Adrenal gland (tissue), 9 donors: ENCODE measurements at regions not wholly inside any gene's neighbourhood (a gene's known extent, or its start where the extent isn't known, plus 50 kb on each side); places are given as distances from the start of the nearest gene placed in this dataset.

ENCODE experiments used
- DNase-seq, 7 donors: peaks; one replicate each; pipeline ENCODE4 v3.0.0-alpha.2; 2019 to 2020
- H3K27ac ChIP-seq, 5 donors: fragments of 200-600 bp; sonication (generic) in 4 of 5; 1 replicate in 3 of 5; 2 replicates in 2 of 5; pipeline versions ENCODE4 v1.5.1 to v1.8.0; 2016 to 2020; ENCODE audit warnings: mild to moderate bottlenecking in 1 of 5
- H3K27me3 ChIP-seq: fragments of 200-600 bp; 2 replicates; pipeline ENCODE4 v1.8.0; 2021
- H3K36me3 ChIP-seq, 2 donors: fragments of 200-600 bp; replicated peaks in 1 of 2; 1 replicate in 1 of 2; 2 replicates in 1 of 2; pipeline versions ENCODE4 v1.5.1 to v1.8.0; 2018 to 2022
- H3K4me1 ChIP-seq, 2 donors: fragments of 200-600 bp; replicated peaks in 1 of 2; 1 replicate in 1 of 2; 2 replicates in 1 of 2; pipeline versions ENCODE4 v1.5.1 to v1.8.0; 2018 to 2021
- H3K4me3 ChIP-seq, 4 donors: fragments of 200-600 bp; sonication (generic) in 3 of 4; one replicate each; pipeline ENCODE4 v1.5.1; 2016 to 2018
- H3K9me3 ChIP-seq, 3 donors: fragments of 200-600 bp; sonication (generic) in 1 of 3; replicated peaks in 1 of 3; 1 replicate in 2 of 3; 2 replicates in 1 of 3; pipeline versions ENCODE4 v1.5.1 to v1.8.0; 2016 to 2021
- CTCF ChIP-seq, 6 experiments: fragments of 450-650 bp in 4 of 6; fragments of 200-600 bp in 2 of 6; sonication (generic) in 1 of 6; IDR thresholded peaks; 1 replicate in 5 of 6; 2 replicates in 1 of 6; pipeline versions ENCODE4 v1.5.1 to v1.8.0; 2016 to 2021; ENCODE audit warnings: antibody characterized with exemption in 6 of 6, mild to moderate bottlenecking in 2 of 6, moderate library complexity in 1 of 6
- POLR2A ChIP-seq, 2 donors: fragments of 450-650 bp; IDR thresholded peaks; one replicate each; pipeline ENCODE4 v1.6.1; 2017; ENCODE audit warnings: antibody characterized with exemption in 2 of 2, mild to moderate bottlenecking in 2 of 2, moderate library complexity in 1 of 2
- WGBS, 4 donors: extraction: QIAGEN DNeasy Blood & Tissue Kit in 2 of 4; methylation state at CpG; one replicate each; pipeline versions ENCODE4 v1.1.5 to v1.1.7; 2013 to 2017; 5-methylcytosine and 5-hydroxymethylcytosine counted together
- intact Hi-C, 2 donors: fragments of 100-400 bp; cut with DNase I; formaldehyde crosslinking; loops; one replicate each; pipeline versions ENCODE4 v1.14.1 to v1.15.0; 2022 to 2023
- donor health status: healthy with polysubstance abuse.
- donor health status: Bipolar disorder and iron deficiency.
- donor health status: DM: yes; HTN: yes; CAD: no.
- donor health status: DM: no; HTN: no; CAD: no.
- donor health status: DM: no; HTN: no; CAD: no.

GRCh38 chr1:118773656-118774055, 214.5 kb downstream of the TBX15 start:
- WGBS, 4 donors = 70 to 79% (median 76%) methylated on average over 1 of the region's 1 CpG
- no peak for DNase-seq
- no peaks in the 10 kb centered on the region for H3K36me3 ChIP-seq
- H3K27ac ChIP-seq = no peak overlapping the region
- TF ChIP-seq CTCF (IDR thresholded peaks at IDR 0.05) (no peak), POLR2A (IDR thresholded peaks at IDR 0.05) (no peak)
- H3K4me1 ChIP-seq = no peaks in the 10 kb centered on the region
- intact Hi-C loops = no loop called here
- H3K27me3 ChIP-seq = no peaks in the 10 kb centered on the region
- no peaks in the 10 kb centered on the region for H3K9me3 ChIP-seq
- no peak overlapping the region for H3K4me3 ChIP-seq

GRCh38 chr1:118767971-118768370, 220.2 kb downstream of the TBX15 start:
- H3K9me3 ChIP-seq = peaks cover 0 to 8% (median 0%) of the 10 kb centered on the region in 3 donors
- intact Hi-C loops = no loop called here
- no peaks in the 10 kb centered on the region for H3K27me3 ChIP-seq
- H3K4me1 ChIP-seq = no peaks in the 10 kb centered on the region
- no peak overlapping the region for H3K4me3 ChIP-seq
- H3K36me3 ChIP-seq = no peaks in the 10 kb centered on the region
- no peak for DNase-seq
- H3K27ac ChIP-seq = no peak overlapping the region
- TF ChIP-seq CTCF (IDR thresholded peaks at IDR 0.05) (no peak), POLR2A (IDR thresholded peaks at IDR 0.05) (no peak)
- 44 to 62% (median 52%) methylated on average over 2 of the region's 2 CpGs for WGBS, 4 donors

- no peak overlapping the region for H3K4me3 ChIP-seq
- TF ChIP-seq CTCF (IDR thresholded peaks at IDR 0.05) (no peak), POLR2A (IDR thresholded peaks at IDR 0.05) (no peak)
- no peaks in the 10 kb centered on the region for H3K9me3 ChIP-seq
- H3K27ac ChIP-seq = no peak overlapping the region
- no peaks in the 10 kb centered on the region for H3K27me3 ChIP-seq
- no peak for DNase-seq
- H3K4me1 ChIP-seq = no peaks in the 10 kb centered on the region
- no peaks in the 10 kb centered on the region for H3K36me3 ChIP-seq
- 51 to 69% (median 59%) methylated on average over 1 of the region's 1 CpG for WGBS, 4 donors
- intact Hi-C loops = no loop called here
Measured at GRCh38 chr1:118753976-118754375, 234.2 kb downstream of the TBX15 start.

- no peaks in the 10 kb centered on the region for H3K36me3 ChIP-seq
- H3K4me3 ChIP-seq = no peak overlapping the region
- no peak overlapping the region for H3K27ac ChIP-seq
- no peak for TF ChIP-seq CTCF (IDR thresholded peaks at IDR 0.05)
- no peak for TF ChIP-seq POLR2A (IDR thresholded peaks at IDR 0.05)
- intact Hi-C loops = no loop called here
- H3K4me1 ChIP-seq = no peaks in the 10 kb centered on the region
- no peaks in the 10 kb centered on the region for H3K9me3 ChIP-seq
- DNase-seq = no peak
- H3K27me3 ChIP-seq = no peaks in the 10 kb centered on the region
Measured at GRCh38 chr1:118751166-118751565, 237.0 kb downstream of the TBX15 start.
